Neural progenitor cell (in vitro differentiated cells): ENCODE measurements at regions not wholly inside any gene's neighbourhood (a gene's known extent, or its start where the extent isn't known, plus 50 kb on each side); places are given as distances from the start of the nearest gene placed in this dataset.

Source experiments
- EZH2 ChIP-seq: fragments of 200-600 bp; sonication (generic); IDR thresholded peaks from 2 replicates; pipeline ENCODE4 v1.6.1; 2017; ENCODE audit warnings: antibody characterized with exemption, mild to moderate bottlenecking, moderate library complexity
- EZH2phosphoT487 ChIP-seq: fragments of 200-600 bp; sonication (generic); IDR thresholded peaks from 2 replicates; pipeline ENCODE4 v1.6.1; 2017; ENCODE audit warnings: antibody characterized with exemption
- TF ChIP-seq, protein P1 (sequence below): fragments of 200-600 bp; sonication (generic); IDR thresholded peaks from 2 replicates; pipeline ENCODE4 v1.5.1; 2017; ENCODE audit warnings: antibody characterized with exemption, mild to moderate bottlenecking

DNA sequence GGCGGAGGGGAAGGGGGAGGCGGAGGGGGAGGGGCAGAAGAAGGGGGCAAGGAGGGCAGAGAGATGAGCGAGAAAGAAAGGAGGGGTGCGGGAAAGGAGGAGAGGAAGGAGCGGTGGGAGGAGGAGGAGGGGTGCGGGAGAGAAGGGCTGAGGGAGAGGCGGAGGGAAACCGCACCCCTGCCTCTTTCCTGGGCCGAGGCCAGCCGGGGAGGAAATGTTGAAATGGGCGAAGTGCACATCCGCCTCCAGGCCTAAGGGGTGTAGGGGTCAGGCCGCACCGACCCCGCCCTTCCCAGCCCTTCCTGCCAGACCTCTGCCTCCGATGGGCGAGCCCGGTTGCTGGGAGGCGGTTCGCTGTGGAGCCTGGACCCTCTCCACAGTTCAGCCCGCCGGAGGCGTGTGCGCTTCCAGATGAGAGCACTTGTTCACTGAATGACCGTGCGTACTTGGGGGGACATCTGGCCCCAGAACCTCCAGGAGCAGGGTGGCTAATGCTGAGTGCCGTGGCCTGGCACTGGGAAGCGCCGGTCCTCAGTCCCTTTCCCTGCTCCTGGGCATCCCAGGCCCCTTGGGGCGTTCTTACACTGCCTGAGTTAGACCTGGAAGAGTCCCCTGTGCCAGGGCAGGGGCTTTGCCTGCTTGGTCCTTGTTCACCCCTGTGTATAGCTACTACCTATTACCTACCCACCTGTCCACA is 110.3 kb upstream of the KLF13 start:
- TF ChIP-seq, protein P1, sequence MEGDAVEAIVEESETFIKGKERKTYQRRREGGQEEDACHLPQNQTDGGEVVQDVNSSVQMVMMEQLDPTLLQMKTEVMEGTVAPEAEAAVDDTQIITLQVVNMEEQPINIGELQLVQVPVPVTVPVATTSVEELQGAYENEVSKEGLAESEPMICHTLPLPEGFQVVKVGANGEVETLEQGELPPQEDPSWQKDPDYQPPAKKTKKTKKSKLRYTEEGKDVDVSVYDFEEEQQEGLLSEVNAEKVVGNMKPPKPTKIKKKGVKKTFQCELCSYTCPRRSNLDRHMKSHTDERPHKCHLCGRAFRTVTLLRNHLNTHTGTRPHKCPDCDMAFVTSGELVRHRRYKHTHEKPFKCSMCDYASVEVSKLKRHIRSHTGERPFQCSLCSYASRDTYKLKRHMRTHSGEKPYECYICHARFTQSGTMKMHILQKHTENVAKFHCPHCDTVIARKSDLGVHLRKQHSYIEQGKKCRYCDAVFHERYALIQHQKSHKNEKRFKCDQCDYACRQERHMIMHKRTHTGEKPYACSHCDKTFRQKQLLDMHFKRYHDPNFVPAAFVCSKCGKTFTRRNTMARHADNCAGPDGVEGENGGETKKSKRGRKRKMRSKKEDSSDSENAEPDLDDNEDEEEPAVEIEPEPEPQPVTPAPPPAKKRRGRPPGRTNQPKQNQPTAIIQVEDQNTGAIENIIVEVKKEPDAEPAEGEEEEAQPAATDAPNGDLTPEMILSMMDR: no peak
- TF ChIP-seq EZH2 (peak; percentile 11), EZH2phosphoT487 (no peak)
